Epithelial cell of proximal tubule (primary cell): ENCODE measurements at regions not wholly inside any gene's neighbourhood (a gene's known extent, or its start where the extent isn't known, plus 50 kb on each side); places are given as distances from the start of the nearest gene placed in this dataset.

Source experiments
- DNase-seq: peaks from one replicate; pipeline ENCODE4 v3.0.0-alpha.2; 2011; ENCODE audit warnings: low read depth
- H3K4me3 ChIP-seq: 2 replicates; pipeline ENCODE4 v1.5.1; 2011; ENCODE audit warnings: low read depth, mild to moderate bottlenecking, low read length
- TF ChIP-seq, protein P1 (sequence below): conservative IDR thresholded peaks from 2 replicates; pipeline ENCODE4 v1.5.1; 2012; ENCODE audit warnings: low read depth, mild to moderate bottlenecking, low read length

- H3K4me3 ChIP-seq = no peak overlapping the region
- no peak for DNase-seq
- TF ChIP-seq, protein P1, sequence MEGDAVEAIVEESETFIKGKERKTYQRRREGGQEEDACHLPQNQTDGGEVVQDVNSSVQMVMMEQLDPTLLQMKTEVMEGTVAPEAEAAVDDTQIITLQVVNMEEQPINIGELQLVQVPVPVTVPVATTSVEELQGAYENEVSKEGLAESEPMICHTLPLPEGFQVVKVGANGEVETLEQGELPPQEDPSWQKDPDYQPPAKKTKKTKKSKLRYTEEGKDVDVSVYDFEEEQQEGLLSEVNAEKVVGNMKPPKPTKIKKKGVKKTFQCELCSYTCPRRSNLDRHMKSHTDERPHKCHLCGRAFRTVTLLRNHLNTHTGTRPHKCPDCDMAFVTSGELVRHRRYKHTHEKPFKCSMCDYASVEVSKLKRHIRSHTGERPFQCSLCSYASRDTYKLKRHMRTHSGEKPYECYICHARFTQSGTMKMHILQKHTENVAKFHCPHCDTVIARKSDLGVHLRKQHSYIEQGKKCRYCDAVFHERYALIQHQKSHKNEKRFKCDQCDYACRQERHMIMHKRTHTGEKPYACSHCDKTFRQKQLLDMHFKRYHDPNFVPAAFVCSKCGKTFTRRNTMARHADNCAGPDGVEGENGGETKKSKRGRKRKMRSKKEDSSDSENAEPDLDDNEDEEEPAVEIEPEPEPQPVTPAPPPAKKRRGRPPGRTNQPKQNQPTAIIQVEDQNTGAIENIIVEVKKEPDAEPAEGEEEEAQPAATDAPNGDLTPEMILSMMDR = no peak
Observed at GRCh38 chr9:7967851-7968250, 168.3 kb upstream of the DMAC1 start.

DNA sequence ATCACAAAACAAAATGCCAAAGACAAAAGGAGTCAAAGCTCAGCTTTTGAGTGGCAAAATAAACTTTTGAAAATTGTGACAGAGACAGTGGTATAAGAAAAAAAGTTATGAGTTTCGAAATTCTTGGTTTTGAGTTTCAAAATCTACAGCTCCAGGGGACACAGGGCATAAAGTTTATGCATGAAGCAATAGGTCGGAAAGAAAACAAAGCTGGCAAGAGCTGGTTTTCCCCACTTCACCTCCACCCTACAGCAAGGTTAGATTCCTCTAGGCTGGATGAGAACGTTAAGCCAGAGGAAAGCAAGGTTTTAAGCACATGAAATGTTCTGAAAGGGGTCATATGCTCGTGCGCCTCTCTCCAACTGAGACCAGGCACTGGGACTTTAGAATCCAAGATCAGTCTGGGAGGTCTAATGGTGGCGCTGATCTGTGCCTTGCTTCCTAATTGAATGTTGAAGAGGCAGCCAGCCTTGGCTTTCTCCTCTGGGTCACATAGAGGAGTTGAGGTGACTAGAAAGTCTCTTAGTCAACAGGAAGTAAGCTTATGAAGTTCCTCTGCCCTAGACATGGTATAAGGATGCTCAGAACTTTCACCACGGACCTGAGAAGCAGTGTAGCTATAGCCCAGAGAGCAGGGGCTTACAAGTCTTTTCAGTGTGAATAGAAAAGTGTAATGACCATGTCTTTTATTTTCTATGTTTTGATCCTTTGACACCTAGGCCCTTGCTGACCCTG lies 167.7 kb upstream of the DMAC1 start:
- DNase-seq = no peak
- H3K4me3 ChIP-seq = no peak overlapping the region
- TF ChIP-seq, protein P1 = no peak

DNA sequence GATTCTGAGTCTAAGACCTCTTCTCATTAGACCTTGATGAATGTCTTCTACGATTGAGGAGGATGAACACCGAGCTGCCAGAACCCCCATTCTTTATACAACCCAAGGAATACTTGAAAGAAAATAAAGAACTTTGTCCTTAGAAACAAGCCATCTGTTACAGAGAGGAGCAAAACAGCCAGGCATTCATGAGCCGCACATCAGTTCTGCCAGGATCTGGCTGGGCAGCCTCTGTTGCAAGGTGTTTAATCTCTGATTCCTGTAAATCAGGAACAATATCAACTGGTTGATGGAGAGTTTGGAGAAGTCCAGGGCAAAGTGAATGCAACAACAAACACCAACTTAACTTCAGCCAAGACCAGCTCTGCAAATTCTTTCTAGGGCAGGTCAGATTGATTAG lies 165.5 kb upstream of the DMAC1 start:
- no peak for DNase-seq
- TF ChIP-seq, protein P1 = no peak

DNA sequence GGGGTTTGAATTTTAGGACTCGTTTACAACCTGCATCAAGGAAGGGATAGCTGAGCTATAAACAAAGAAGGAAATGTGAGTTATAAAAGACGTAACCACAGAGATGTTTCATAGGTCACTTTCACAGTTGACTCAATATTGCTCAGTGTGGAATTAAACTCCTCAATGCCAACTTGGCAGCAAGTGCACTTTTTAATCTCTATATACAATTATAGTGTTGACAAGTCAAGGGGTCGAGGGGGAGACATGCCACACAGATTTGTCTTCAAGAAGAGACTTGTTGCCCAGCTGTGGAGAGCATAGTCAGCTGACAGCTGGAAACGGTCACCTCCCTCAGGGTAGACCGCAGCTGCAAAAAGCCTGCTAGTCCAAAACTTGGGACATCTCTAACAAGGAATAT lies 163.4 kb upstream of the DMAC1 start:
- no peak overlapping the region for H3K4me3 ChIP-seq
- DNase-seq = no peak
- TF ChIP-seq, protein P1 = no peak

More for the DNA sequence above, 165.5 kb upstream of the DMAC1 start:
- no peak overlapping the region for H3K4me3 ChIP-seq

- DNase-seq = no peak
- no peak overlapping the region for H3K4me3 ChIP-seq
- TF ChIP-seq, protein P1 = no peak
Observed at GRCh38 chr9:7961076-7961475, 161.5 kb upstream of the DMAC1 start.

- no peak for DNase-seq
- TF ChIP-seq, protein P1 = no peak
- no peak overlapping the region for H3K4me3 ChIP-seq
Observed at GRCh38 chr9:7960320-7961050, 160.9 kb upstream of the DMAC1 start.

DNA sequence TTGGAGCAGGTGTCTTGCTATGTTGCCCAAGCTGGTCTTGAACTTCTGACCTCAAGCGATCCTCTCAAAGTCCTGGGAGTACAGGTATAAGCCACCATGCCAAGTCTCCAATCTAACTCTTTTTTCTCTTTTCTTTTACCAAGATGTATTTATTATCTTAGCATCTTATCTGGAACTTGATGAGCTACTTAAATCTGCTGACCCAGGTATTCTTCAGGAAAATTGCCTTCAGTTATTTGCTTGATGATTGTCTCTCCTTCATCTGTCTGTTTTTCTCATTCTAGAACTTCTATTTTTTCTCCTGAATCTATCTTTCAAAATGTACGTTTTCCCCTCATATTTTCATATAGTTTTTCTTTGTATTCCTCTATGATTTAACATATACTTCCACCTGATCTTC lies 158.2 kb upstream of the DMAC1 start:
- TF ChIP-seq, protein P1 = no peak
- DNase-seq = no peak

More for the DNA sequence above, 158.2 kb upstream of the DMAC1 start:
- no peak overlapping the region for H3K4me3 ChIP-seq
